ENCODE measurements at regions not wholly inside any gene's neighbourhood (a gene's known extent, or its start where the extent isn't known, plus 50 kb on each side); places are given as distances from the start of the nearest gene placed in this dataset.

GRCh38 chr6:84280639-84281038 is 53.2 kb upstream of the CEP162 start:
- H3K36me3 ChIP-seq: no peaks in the 10 kb centered on the region
- in situ Hi-C loops (cut with MboI; ENCODE audit: low pct_ligation_motif_present in 1 of 4, low pct_unique_long_range_greater_than_20kb in 1 of 4, low sequenced_read_pairs in 3 of 4): no loop called here
- H3K4me1 ChIP-seq: no peaks in the 10 kb centered on the region
- WGBS, 2 donors (ENCODE audit: low coverage in 1 of 2): 88% methylated on average over 1 of the region's 1 CpG; no CpG with 5 or more reads in 1 of the 2 donors
- H3K9me3 ChIP-seq: no peaks in the 10 kb centered on the region
- TF ChIP-seq POLR2AphosphoS5 (IDR thresholded peaks at IDR 0.05) (no peak), EP300 (IDR thresholded peaks at IDR 0.05; ENCODE audit: low read depth) (no peak), POLR2A (IDR thresholded peaks at IDR 0.05) (no peak)
- intact Hi-C loops (cut with DNase I; ENCODE audit: low total_unique reads): no loop called here
- no peaks in the 10 kb centered on the region for H3K27me3 ChIP-seq
- DNase-seq: no peak
- no peak overlapping the region for H3K27ac ChIP-seq
- no peak overlapping the region for H3K4me3 ChIP-seq

- no peaks in the 10 kb centered on the region for H3K27me3 ChIP-seq
- H3K4me3 ChIP-seq: no peak overlapping the region
- no peak for DNase-seq
- intact Hi-C loops (cut with DNase I; ENCODE audit: low total_unique reads): no loop called here
- no peak for TF ChIP-seq POLR2A (IDR thresholded peaks at IDR 0.05)
- no peak for TF ChIP-seq CTCF (IDR thresholded peaks at IDR 0.05)
- TF ChIP-seq POLR2AphosphoS5 (IDR thresholded peaks at IDR 0.05): no peak
- no peak for TF ChIP-seq EP300 (IDR thresholded peaks at IDR 0.05; ENCODE audit: low read depth)
- H3K36me3 ChIP-seq: no peaks in the 10 kb centered on the region
- in situ Hi-C loops (cut with MboI; ENCODE audit: low pct_ligation_motif_present in 1 of 4, low pct_unique_long_range_greater_than_20kb in 1 of 4, low sequenced_read_pairs in 3 of 4): no loop called here
- H3K4me1 ChIP-seq: no peaks in the 10 kb centered on the region
- H3K9me3 ChIP-seq: no peaks in the 10 kb centered on the region
- no peak overlapping the region for H3K27ac ChIP-seq
Measured at GRCh38 chr6:84280030-84280429, 52.6 kb upstream of the CEP162 start.

GRCh38 chr6:84278321-84278998 is 51.0 kb upstream of the CEP162 start:
- WGBS, 2 donors (ENCODE audit: low coverage in 1 of 2): 59 to 72% methylated on average over 4 to 6 of the region's 6 CpGs
- no peaks in the 10 kb centered on the region for H3K9me3 ChIP-seq
- H3K27me3 ChIP-seq: no peaks in the 10 kb centered on the region
- H3K36me3 ChIP-seq: no peaks in the 10 kb centered on the region
- no peaks in the 10 kb centered on the region for H3K4me1 ChIP-seq
- no peak for DNase-seq
- no peak for TF ChIP-seq CTCF (IDR thresholded peaks at IDR 0.05)
- TF ChIP-seq POLR2A (IDR thresholded peaks at IDR 0.05): no peak
- no peak overlapping the region for H3K4me3 ChIP-seq
- in situ Hi-C loops (cut with MboI; ENCODE audit: low pct_ligation_motif_present in 1 of 4, low pct_unique_long_range_greater_than_20kb in 1 of 4, low sequenced_read_pairs in 3 of 4) (no loop called here), intact Hi-C loops (cut with DNase I; ENCODE audit: low total_unique reads) (no loop called here)
- no peak overlapping the region for H3K27ac ChIP-seq
